ENCODE measurements at regions not wholly inside any gene's neighbourhood (a gene's known extent, or its start where the extent isn't known, plus 50 kb on each side); places are given as distances from the start of the nearest gene placed in this dataset.
"Not testable (repeated sequence)": the region's sequence is repeated elsewhere in the genome, so short reads cannot be mapped to it uniquely, and the experiment has no call there.

DNA sequence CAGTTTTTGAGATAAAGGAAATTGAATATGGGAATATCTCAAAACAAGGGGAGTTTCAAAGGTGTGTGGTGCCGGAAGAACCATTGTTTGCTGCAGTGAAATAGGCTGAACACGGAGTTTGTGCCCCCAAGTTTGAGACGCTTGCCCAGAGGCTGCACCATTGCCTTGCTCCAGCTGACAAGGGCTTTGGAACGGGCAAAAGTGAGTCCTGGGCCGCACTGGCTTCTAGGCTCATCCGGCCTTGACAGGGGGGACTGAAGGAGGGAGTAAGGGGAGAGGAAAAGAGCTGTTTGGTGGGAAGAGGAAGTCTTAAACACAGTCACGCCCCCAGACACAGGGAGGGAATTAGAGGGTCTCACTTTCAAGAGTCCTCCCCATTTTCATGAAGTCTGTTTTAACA is 269.9 kb downstream of the FAM43A start:
- no peak for DNase-seq

DNA sequence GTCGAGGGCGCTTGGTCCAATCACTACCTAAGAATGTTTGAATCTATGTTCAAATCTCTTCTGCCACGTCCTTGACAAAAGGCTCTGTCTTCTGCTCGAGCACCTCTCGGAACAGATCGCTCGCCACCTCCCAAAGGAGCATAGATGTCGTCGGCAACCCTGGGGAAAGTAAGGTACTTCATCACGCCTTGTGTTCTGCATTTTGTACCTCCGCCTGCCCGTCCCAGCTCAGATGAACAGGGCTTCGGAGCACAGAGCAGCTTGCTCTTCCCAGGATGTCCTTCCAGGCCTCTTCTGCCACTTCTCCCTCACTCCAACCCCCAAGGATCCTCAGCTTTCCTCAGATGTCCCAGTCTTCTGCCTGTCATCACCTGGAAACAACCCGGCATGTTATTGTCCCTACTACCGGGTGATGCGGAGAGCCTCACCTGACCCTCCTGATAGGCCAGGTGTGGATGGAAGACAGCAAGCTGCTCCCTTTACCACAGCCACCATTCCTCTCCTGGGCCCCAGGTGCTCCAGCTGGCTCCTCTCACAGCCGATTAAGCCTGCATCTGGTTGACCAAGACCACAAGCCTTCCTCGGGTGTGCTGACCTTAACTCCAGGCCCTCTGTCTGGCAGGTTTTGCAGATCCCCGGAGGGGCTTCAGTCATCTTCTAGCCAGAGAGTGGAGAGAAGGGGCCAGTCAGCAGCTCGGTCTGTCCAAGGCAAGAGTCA is 270.5 kb downstream of the FAM43A start:
- no peak for DNase-seq

DNA sequence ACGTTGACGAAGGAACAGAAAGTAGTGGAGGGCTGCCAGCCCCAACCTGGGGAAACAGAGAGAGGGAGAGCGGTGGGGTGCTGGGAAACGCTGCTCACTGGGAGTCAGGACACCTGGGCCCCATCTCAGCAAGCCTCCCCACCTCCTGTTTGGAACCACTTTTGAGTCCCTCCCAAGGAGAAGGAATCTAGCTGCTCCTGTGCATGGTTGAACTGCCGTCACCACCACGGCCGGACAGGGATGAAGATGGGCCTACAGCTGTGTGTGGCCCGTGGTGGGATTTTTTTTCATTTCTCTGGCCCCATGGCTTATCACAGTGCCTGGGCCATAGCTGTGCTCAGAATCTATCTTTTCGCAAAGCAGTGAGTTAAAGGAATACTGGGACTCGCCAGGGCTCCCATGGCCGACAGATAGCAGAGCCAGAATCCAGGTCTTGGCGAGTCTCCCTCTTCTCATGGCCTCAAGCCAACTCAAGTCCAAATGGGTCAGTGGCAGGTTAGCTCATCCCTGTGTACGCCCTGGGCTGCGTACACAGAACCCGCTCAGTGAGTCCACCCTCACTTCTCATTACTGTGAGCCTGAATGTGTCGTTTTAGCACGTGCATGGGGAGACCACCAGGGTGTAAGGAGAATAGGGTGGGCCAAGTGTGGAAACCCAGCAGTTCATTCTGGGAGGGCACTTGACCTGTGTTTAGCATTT is 271.2 kb downstream of the FAM43A start:
- no peak for DNase-seq

DNA sequence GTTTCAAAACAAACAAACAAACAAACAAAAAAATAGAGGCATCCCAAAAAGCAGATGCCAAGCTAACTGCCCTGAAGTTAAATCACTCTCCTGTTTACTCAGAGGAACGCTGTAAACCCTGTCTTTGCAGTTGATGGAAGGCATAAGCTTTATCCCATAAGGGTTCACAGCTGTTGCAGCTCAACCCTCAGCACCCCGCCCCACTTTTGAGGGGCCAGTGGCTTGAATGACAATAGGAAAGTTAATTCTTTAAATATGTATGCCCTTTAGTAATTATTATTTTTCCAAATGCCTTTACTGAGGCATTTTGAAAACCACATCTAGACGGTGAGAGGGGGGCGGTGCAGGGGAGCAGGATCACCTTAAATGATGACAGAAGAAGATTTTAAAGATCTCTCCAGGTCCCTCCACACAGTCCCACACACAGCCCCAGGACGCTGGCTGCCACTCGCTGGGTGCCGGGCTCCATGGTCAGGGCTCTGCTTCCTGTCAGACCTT is 272.1 kb downstream of the FAM43A start:
- no peak for DNase-seq

DNA sequence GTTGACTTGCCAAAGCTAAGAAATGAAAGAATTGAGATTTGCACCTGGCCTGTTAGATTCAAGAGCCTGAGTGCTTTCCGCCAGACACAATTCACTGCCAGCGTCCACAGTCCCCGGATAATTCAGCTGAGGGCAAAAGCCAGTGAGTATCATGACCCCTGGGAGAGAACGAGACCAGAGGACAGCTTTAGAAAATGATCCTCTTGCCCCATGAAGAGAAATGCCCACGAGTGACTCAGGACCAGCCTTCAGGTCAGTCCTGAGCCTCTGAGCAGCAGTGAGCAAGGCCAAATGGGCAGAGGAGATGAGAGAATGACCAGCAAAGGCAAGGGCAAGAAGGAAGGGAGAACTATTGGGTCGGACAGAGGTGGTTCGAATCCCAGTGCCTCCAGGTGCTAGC is 273.5 kb downstream of the FAM43A start:
- DNase-seq = no peak

DNA sequence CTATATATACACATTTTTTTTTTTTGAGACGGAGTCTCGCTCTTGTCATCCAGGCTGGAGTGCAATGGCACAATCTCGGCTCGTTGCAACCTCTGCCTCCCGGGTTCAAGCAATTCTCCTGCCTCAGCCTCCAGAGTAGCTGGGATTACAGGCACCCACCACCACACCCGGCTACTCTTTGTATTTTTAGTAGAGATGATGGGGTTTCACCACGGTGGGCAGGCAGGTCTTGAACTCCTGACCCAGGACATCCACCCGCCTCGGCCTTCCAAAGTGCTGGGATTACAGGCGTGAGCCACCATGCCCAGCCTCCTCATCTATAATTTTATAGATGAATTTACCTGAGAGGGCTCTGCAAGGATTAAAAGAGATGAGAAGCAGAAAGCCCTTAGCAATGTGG is 274.0 kb downstream of the FAM43A start:
- DNase-seq = not testable (repeated sequence)

DNA sequence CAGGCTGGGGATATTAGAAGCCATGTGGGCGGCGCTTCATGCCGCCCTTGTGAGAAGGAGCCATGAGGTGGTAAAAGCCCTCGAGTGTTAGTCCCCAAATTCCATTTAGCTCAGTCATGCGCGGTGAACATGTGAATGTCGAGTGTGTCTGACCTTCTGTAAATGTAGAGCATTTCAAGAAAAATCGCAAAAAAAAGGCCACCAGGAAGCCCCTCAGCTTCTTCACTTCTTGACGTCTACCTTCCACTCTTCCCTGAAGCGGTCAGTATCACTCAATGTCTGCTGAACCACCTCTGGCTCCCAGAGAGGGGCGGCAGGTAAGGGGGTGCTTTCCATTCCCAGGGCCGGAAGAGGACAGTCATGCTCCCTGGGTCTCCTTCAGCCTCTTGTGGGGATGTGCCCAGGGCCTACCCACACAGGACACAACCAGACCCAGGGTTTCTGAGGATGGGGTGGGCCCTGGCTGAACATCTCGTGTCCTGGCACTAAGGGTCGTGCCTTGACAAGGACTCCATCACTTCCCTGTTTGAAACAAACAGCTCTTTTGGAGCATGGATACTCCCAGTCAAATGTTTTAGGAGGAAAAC is 274.9 kb downstream of the FAM43A start:
- DNase-seq = no peak

DNA sequence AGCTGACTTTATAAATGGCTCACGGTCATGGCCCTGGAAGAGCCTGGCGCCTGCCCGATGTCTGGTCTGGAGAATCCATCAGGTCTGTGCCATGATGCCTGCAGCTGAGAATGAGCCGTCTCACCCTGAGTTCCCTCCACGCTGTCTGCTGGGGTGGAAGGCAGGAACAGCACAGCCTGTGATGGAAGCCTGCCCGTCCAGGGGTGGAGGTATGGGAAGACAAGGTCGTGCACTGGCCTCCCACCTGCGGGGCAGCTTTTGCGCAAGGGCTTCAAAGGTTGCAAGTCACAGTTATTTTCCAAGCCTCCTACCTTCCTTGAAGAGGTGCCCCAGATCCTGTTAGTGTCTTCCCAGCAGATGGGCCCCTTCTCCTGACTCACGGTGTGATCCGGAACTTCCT is 275.5 kb downstream of the FAM43A start:
- no peak for DNase-seq

DNA sequence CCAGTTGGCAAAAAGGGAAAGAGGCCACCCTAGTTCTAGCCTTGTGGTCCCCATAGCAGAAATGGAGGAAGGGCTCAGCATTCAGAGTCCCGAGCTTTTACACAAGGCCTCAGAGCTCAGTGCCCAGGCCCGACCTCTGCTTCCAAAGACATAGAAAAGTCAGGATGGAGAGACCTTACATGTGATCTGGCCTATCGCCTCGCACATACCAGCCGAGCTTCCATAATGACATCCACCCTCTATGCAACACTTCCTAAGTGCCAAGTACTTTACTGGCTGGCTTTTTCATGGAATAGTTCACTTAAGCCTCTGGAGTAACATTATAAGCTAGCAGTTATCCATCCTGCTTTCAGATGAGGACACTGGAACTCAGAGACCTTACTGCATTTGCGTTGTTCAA is 275.9 kb downstream of the FAM43A start:
- DNase-seq = no peak

DNA sequence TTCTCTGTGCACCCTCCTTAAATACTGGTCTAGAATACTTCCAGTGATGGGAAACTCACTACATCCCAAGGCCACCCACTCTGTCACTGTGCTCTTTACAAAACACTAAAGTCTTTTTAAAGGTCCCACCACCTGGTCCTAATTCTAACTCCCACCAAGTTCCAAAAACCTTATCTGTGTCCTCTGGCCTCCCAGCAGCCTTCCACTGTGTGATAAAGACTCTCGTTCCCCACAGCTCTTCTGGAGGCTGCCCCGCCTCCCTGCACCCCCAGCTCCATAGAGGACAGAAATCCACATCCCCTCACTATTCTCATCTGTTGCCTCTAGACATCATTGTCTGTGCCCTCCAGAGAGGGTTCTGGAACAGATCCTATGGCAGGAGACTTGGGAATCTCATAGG is 276.4 kb downstream of the FAM43A start:
- no peak for DNase-seq

DNA sequence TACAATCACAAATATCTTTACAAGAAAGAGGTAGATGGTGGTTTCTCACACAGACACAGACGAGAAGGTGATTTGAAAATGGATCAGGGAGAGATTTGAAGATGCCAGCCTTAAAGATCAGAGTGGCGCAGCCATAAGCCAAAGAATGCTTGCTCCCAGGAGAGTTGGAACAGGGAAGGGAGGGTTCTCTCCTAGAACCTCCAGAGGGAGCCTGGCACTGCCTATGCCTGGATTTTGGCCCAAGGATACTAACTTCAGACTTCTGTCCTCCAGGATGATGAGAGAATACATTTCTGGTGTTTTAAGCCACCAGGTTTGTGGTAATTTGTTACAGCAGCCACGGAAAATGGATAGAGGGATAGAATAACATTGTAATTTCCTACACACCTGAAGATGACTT is 279.1 kb downstream of the FAM43A start:
- DNase-seq = no peak

DNA sequence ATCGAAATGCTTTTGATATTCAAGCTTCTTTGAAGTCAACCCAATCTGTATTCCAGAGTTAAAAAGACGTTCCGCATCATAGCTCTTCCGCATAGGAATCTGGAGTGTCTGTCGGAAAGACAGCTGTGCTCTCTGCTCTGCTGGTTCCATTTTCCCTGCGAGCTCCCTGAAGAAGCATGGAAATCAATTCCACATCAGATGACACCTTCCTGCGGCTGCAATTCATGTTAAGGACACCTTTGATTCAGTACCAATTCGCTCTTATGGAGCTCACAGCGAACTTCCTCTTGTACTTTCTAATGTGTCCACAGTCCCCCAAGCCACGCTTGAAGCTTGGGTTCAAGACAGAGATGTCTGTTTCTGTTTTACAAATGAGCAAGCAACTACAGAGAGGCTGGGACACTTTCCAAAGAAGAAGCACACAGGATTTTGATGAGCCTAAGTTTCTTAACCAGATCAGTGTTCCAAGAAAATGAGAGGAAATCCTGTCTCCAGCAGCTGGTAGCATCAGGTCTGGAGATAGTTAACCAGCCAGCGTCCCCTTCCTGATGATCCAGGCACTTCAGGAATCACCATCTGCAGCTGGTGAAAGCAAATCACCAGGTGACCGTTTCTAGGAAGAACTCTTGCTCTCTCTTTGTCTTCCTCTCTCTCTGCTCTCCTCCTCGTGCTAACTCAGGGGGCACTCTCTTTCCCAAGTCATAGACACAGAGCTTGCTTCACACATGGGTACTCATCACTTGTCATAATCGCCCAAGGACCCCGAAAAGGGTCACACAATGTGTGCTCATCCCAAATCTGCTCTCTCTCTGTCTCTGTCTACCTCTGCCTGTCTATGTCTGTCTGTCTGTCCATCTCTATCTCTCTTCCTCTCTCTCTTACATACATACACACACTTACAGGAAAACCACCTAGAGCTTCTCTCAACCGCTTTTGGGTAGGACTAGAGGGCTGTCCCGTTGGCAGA is 281.8 kb downstream of the FAM43A start:
- no peak for DNase-seq

DNA sequence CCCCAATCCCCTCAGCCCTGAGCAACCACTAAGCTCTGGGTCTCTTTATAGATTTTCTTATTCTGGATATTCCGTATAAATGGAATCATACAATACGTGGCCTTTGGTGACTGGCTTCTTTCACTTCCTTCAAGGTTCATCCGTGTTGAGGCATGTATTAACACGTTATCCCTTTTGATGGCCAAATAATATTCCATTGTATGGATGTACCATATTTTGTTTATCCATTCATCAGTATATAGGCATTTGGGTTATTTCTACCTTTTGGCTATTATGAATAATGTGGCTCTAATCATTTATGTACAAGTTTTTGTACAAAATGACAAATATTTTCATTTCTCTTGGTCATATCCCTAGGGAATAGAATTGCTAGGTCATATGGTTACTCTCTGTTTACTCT is 284.4 kb downstream of the FAM43A start:
- no peak for DNase-seq

DNA sequence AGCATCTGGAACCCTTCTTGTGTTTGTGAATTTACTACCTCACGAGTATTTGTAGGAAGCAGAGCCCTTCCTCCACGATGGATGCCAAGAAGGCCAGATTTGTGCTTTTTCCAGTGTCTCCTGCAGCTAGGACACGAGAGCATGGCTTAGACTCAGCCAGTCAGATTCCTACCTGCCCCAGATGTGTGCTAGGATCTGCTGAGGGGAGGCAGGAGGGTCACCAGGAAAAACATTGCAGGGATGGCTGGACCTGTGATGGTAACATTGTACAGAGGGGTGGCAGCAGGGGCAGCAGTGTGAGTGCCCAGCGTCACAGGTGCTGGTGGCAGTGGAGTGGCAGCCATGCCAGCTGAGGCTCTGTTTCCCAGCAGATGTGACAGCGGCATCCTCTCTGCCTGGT is 285.3 kb downstream of the FAM43A start:
- DNase-seq = no peak

DNA sequence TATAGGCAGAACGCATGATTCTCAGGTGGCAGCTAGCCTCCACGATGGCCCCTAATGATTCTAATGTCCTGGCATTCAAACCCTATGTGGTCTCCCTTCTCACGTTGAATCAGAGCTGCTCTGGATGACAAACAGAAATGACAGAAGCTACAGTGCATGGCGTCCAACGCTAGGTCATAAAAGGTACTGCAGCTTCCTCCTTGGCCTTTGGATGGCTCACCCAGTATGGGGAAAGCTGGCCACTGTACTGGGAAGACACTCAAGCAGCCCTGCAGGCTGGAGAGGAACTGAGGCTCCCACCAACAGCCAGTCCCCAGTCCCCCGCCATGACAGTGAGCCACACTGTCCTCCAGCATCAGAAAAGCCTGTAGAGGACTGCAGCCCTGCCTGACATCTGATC is 286.3 kb downstream of the FAM43A start:
- no peak for DNase-seq

DNA sequence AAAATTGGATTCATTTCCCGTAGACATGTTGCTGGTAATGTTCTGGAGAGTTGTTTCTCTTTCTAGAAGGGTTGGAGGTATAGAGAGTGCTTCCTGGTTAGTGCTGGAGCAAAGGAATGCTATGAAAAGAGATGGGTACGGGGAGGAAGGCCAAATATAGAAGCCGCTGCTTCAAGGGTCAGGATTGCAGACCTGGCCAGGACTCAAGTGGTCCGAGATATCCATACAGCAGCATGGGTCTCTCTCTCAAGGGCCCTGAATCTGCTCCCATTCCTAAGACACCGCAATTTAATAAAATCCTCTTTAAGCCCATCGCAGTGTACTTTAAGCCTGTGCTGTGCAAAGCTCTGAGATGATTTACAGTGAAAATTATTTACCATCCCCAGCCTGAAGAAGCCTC is 287.0 kb downstream of the FAM43A start:
- no peak for DNase-seq

DNA sequence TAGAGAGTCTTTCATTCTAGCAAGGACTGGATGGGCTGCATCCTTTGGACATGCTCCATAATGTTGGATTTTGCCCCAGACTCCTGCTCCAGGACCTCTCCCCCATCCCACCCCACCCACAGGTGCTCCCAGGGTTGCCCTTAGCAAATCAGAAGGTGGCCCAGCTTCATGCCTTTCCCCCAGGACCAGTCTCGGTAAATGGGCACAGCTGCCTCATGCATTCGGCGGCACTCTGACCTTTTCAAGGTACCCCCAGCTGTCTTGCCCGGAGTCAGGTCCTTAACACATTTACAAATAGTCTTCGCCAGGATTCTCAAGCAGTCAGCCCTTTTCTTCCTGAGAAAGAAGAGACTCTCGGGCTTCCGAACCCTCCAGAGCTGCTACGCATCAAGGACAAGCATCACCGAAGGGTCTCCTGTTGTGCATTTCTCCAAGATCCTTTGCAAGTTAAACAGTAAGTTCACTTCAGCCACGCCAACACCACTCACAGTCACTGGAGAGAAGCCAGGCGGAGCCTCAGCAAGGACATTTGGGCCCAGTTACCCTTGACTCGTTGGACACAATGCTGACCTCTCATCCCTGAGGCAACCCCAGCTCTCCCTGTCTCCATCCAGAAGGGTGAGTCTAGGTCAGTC is 287.8 kb downstream of the FAM43A start:
- no peak for DNase-seq

DNA sequence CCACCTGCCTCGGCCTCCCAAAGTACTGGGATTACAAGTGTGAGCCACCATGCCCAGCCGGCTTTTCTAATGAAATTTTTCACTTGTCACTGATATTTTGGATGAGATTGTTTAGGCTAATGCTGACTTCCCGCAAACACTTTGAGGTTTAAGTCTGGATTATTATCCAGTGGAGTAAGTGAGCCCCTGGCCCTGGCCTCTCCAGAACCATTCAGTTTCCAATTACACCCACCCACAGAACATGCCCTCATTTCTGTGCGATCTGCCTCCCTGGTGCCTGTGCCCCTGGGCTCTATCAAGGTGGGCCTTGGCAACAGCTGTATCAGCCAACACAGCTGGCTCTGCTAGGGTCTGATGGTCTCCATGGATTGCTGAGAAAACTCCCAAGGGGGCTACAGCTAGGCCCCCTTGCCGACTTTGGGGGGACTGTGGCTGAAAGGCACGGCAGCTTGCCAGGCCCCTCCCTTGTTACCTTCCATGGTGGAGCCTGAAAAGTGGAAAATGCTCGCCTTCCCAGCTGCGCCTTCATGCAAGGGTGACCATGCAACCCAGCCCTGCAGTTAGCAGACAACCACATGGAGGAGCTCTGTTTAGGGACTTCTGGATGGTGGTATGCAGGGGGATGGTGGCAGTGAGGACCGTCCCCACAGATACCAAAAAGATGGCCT is 288.9 kb downstream of the FAM43A start:
- no peak for DNase-seq

DNA sequence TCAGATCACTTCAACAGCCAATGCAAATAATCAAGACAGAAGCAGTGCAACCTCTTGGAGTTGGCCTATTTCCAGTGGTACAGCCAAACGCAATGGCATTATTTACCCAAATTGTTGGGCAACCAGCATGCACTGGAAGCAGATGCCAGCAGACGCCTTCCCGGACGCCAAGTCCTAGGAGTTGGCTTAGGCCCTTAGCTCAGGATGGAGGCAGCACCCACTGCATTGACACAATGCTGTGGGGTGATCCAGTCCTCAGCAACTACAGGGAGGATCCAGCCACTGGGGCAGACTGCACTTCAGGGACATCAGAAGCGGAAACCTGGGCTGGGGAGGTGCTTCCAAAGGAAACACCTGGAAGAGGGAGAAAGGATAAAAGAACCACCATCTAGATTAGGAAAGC is 290.4 kb downstream of the FAM43A start:
- no peak for DNase-seq

DNA sequence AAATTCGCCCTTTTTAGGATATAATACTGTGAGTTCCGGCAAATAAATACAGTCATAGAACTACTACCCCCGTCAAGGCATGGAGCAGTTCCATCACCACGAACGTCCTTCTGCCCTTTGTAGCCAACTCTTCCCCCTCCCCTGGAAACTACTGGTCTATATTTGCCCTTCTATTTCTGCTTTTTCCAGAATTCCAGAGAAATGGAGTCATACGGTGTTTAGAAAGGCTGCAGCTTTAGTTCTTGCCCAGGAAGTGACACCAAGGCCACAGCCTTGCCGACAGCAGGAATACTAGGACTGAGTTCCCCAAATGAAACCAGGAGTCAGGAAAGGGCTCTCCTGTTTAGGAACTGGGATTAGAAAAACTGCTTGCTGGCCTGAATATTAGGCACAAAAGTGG is 291.2 kb downstream of the FAM43A start:
- DNase-seq = no peak

DNA sequence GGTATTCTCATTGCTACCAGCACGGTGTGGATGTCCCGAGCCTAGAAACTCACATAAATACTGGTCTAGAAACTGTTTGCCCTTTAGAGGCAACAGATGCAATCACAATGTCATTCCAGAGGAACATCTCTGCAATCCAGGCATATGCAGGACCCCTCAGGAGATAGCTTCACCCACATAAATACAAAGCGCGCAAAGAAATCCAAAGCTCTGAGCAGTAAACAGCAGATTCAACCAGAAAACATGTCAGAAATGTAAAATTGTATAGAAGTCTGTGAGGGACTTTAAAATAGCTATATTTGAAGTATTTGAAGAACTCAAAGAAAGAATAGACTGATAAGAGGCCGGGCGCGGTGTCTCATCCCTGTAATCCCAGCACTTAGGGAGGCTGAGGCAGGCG is 291.7 kb downstream of the FAM43A start:
- no peak for DNase-seq

DNA sequence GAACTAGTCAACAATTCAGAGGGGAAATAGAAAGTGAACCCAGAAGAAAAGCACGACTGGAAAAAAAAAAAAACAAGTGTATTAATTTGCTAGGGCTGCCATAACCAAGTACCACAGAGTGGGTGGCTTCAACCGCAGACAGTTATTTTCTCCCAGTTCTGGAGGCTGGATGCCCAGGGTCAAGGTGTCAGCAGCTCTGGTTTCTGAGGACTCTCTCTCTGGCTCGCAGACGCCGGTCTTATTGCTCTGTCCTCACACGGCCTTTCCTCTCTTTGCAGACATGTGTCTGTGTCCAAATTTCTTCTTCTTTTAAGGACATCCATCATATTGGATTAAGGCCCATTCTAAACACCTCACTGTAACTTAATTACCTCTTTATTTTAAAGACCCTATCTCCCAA is 291.8 kb downstream of the XXYLT1 start:
- DNase-seq = no peak
